ENCODE measurements at regions not wholly inside any gene's neighbourhood (a gene's known extent, or its start where the extent isn't known, plus 50 kb on each side); places are given as distances from the start of the nearest gene placed in this dataset.

DNA sequence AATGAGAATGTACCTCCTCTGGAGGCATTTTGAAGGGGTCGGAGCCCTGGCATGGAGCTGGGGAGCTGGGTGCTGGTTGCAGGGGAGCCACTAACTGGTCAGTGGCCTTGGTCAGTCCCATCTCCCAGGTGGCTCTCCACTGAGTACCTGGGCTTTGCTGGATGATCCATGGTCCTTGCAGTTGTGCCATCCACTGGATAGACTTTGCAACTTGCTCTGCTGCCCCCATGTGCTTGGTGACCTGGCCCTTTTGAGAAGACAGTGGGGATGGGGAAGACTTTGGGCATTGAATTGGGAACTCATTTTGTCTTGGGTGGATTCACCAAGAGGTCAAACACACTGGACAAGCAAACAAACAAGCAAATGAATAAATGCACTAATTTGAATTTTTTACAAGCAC, 263.9 kb downstream of the MYCN start:
- peaks cover 0 to 21% of the 10 kb centered on the region in 2 experiments; a peak in 2 of 4 replicates for H3K4me1 ChIP-seq (ENCODE audit: control insufficient read depth in 1 of 2, insufficient read depth in 2 of 2, low read depth in 1 of 2, low read length in 1 of 2)
- H3K4me3 ChIP-seq (ENCODE audit: low read depth in 2 of 2, low read length in 1 of 2): no peak overlapping the region
- H3K36me3 ChIP-seq (replicated peaks in 1 of 2; ENCODE audit: control insufficient read depth in 1 of 2, insufficient read depth in 2 of 2, low read length in 1 of 2): no peaks in the 10 kb centered on the region
- no peaks in the 10 kb centered on the region for H4K20me1 ChIP-seq (ENCODE audit: insufficient read depth)
- no peaks in the 10 kb centered on the region for H3K79me2 ChIP-seq (ENCODE audit: insufficient read depth)
- 10% methylated on average over 1 of the region's 1 CpG for WGBS (ENCODE audit: low lambda C conversion rate)
- H3K27ac ChIP-seq (ENCODE audit: low read depth in 2 of 2, low read length in 1 of 2): no peak overlapping the region
- H3K9ac ChIP-seq: no peak overlapping the region
- H3K9me2 ChIP-seq: no peaks in the 10 kb centered on the region
- no peaks in the 10 kb centered on the region for H3F3A ChIP-seq (replicated peaks; ENCODE audit: insufficient read depth)
- TF ChIP-seq TCF12 (IDR thresholded peaks at IDR 0.05) (no peak), SMC3 (IDR thresholded peaks at IDR 0.05; ENCODE audit: low read depth, low read length) (no peak), FOXM1 (IDR thresholded peaks at IDR 0.05; ENCODE audit: low read depth) (no peak), MXI1 (IDR thresholded peaks at IDR 0.05; ENCODE audit: low read depth, low read length) (no peak), TAF1 (IDR thresholded peaks at IDR 0.05; ENCODE audit: borderline replicate concordance, low read depth, low read length) (no peak), MEF2A (IDR thresholded peaks at IDR 0.05; ENCODE audit: borderline replicate concordance, low read depth) (no peak), GABPA (IDR thresholded peaks at IDR 0.05; ENCODE audit: low read depth) (no peak), NFIC (IDR thresholded peaks at IDR 0.05; ENCODE audit: borderline replicate concordance) (no peak), RXRA (IDR thresholded peaks at IDR 0.05; ENCODE audit: borderline replicate concordance, low read depth) (no peak), YY1 (IDR thresholded peaks at IDR 0.05; ENCODE audit: low read depth) (no peak), RFX5 (IDR thresholded peaks at IDR 0.05; ENCODE audit: low read length) (no peak)
- TF ChIP-seq, protein P1, sequence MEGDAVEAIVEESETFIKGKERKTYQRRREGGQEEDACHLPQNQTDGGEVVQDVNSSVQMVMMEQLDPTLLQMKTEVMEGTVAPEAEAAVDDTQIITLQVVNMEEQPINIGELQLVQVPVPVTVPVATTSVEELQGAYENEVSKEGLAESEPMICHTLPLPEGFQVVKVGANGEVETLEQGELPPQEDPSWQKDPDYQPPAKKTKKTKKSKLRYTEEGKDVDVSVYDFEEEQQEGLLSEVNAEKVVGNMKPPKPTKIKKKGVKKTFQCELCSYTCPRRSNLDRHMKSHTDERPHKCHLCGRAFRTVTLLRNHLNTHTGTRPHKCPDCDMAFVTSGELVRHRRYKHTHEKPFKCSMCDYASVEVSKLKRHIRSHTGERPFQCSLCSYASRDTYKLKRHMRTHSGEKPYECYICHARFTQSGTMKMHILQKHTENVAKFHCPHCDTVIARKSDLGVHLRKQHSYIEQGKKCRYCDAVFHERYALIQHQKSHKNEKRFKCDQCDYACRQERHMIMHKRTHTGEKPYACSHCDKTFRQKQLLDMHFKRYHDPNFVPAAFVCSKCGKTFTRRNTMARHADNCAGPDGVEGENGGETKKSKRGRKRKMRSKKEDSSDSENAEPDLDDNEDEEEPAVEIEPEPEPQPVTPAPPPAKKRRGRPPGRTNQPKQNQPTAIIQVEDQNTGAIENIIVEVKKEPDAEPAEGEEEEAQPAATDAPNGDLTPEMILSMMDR (IDR thresholded peaks at IDR 0.05): no peak
- TF ChIP-seq, protein P2, sequence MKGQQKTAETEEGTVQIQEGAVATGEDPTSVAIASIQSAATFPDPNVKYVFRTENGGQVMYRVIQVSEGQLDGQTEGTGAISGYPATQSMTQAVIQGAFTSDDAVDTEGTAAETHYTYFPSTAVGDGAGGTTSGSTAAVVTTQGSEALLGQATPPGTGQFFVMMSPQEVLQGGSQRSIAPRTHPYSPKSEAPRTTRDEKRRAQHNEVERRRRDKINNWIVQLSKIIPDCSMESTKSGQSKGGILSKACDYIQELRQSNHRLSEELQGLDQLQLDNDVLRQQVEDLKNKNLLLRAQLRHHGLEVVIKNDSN (IDR thresholded peaks at IDR 0.05; ENCODE audit: borderline replicate concordance, low read depth): no peak
- TF ChIP-seq, protein P3, sequence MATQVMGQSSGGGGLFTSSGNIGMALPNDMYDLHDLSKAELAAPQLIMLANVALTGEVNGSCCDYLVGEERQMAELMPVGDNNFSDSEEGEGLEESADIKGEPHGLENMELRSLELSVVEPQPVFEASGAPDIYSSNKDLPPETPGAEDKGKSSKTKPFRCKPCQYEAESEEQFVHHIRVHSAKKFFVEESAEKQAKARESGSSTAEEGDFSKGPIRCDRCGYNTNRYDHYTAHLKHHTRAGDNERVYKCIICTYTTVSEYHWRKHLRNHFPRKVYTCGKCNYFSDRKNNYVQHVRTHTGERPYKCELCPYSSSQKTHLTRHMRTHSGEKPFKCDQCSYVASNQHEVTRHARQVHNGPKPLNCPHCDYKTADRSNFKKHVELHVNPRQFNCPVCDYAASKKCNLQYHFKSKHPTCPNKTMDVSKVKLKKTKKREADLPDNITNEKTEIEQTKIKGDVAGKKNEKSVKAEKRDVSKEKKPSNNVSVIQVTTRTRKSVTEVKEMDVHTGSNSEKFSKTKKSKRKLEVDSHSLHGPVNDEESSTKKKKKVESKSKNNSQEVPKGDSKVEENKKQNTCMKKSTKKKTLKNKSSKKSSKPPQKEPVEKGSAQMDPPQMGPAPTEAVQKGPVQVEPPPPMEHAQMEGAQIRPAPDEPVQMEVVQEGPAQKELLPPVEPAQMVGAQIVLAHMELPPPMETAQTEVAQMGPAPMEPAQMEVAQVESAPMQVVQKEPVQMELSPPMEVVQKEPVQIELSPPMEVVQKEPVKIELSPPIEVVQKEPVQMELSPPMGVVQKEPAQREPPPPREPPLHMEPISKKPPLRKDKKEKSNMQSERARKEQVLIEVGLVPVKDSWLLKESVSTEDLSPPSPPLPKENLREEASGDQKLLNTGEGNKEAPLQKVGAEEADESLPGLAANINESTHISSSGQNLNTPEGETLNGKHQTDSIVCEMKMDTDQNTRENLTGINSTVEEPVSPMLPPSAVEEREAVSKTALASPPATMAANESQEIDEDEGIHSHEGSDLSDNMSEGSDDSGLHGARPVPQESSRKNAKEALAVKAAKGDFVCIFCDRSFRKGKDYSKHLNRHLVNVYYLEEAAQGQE (IDR thresholded peaks at IDR 0.05; ENCODE audit: low read depth, low read length): no peak
- no peaks in the 10 kb centered on the region for H3K9me3 ChIP-seq
- no peak overlapping the region for H3K4me2 ChIP-seq
- ChIA-PET POLR2A (no interaction called here), CTCF (interaction anchor here (0.8 kb wide), 1 partner anchor 261 kb away, joined by 3 read pairs; no protein-coding TSS in a partner anchor)
- no peak for DNase-seq
- no peaks in the 10 kb centered on the region for H3K27me3 ChIP-seq (ENCODE audit: insufficient read depth)
- H2AFZ ChIP-seq (ENCODE audit: low read depth): no peak overlapping the region
